NCI-H82 treated with DMSO at 0.1 percent for 48 hours (cell line): ENCODE measurements at regions not wholly inside any gene's neighbourhood (a gene's known extent, or its start where the extent isn't known, plus 50 kb on each side); places are given as distances from the start of the nearest gene placed in this dataset.

Experiments used
- DNase-seq: peaks from one replicate; lab custom pipeline; 2025; ENCODE audit not compliant: unreplicated experiment; lab: John Stamatoyannopoulos, UW

- no peak for DNase-seq
Observed at GRCh38 chr16:65988024-65988595, 378.4 kb upstream of the CDH5 start.

- peak; percentile 40 for DNase-seq
Observed at GRCh38 chr16:65984296-65984695, 382.2 kb upstream of the CDH5 start.

- DNase-seq = no peak
Observed at GRCh38 chr16:65981057-65981456, 385.4 kb upstream of the CDH5 start.

- DNase-seq = no peak
Observed at GRCh38 chr16:65975049-65975708, 391.3 kb upstream of the CDH5 start.

GRCh38 chr16:65967376-65967775 lies 399.1 kb upstream of the CDH5 start:
- DNase-seq = no peak

- DNase-seq = no peak
Observed at GRCh38 chr16:65965628-65966027, 400.9 kb upstream of the CDH5 start.

GRCh38 chr16:65964752-65965151 lies 401.7 kb upstream of the CDH5 start:
- no peak for DNase-seq

GRCh38 chr16:65961476-65962143 lies 404.9 kb upstream of the CDH5 start:
- no peak for DNase-seq

GRCh38 chr16:65959983-65960382 lies 406.5 kb upstream of the CDH5 start:
- no peak for DNase-seq

GRCh38 chr16:65958086-65958485 lies 408.4 kb upstream of the CDH5 start:
- no peak for DNase-seq

- no peak for DNase-seq
Observed at GRCh38 chr16:65956100-65956499, 410.4 kb upstream of the CDH5 start.

GRCh38 chr16:65954446-65954845 lies 412.0 kb upstream of the CDH5 start:
- DNase-seq = no peak

- DNase-seq = no peak
Observed at GRCh38 chr16:65950211-65950610, 416.3 kb upstream of the CDH5 start.

- no peak for DNase-seq
Observed at GRCh38 chr16:65948361-65948760, 418.1 kb upstream of the CDH5 start.

GRCh38 chr16:65947951-65948350 lies 418.5 kb upstream of the CDH5 start:
- no peak for DNase-seq

GRCh38 chr16:65945493-65945892 lies 421.0 kb upstream of the CDH5 start:
- DNase-seq = no peak

- no peak for DNase-seq
Observed at GRCh38 chr16:65944361-65944760, 422.1 kb upstream of the CDH5 start.

GRCh38 chr16:65940711-65941110 lies 425.8 kb upstream of the CDH5 start:
- no peak for DNase-seq

GRCh38 chr16:65938083-65938482 lies 428.4 kb upstream of the CDH5 start:
- DNase-seq = no peak

- no peak for DNase-seq
Observed at GRCh38 chr16:65937455-65937854, 429.0 kb upstream of the CDH5 start.

GRCh38 chr16:65936096-65936495 lies 430.4 kb upstream of the CDH5 start:
- no peak for DNase-seq

- no peak for DNase-seq
Observed at GRCh38 chr16:65934443-65934842, 432.0 kb upstream of the CDH5 start.

- no peak for DNase-seq
Observed at GRCh38 chr16:65933703-65934102, 432.8 kb upstream of the CDH5 start.
